ENCODE measurements at regions not wholly inside any gene's neighbourhood (a gene's known extent, or its start where the extent isn't known, plus 50 kb on each side); places are given as distances from the start of the nearest gene placed in this dataset.

GRCh38 chr18:8537400-8537799 lies 71.8 kb upstream of the RAB12 start:
- ChIA-PET POLR2A (no interaction called here), CTCF (no interaction called here)
- no peak for TF ChIP-seq POLR2AphosphoS5 (IDR thresholded peaks at IDR 0.05; ENCODE audit: low read depth, low read length)
- no peak for TF ChIP-seq TCF7L2 (IDR thresholded peaks at IDR 0.05; ENCODE audit: low read depth, low read length)
- no peak for TF ChIP-seq SIN3A (IDR thresholded peaks at IDR 0.05; ENCODE audit: borderline replicate concordance, insufficient read depth, low read depth, low read length)
- no peak for TF ChIP-seq CTCF (IDR thresholded peaks at IDR 0.05)
- no peak for TF ChIP-seq REST (IDR thresholded peaks at IDR 0.05; ENCODE audit: insufficient read depth in 1 of 2, low read depth in 2 of 2, low read length in 1 of 2)
- BruUV-seq (replicated peaks) = no TSS peak
- Histone ChIP-seq H3K4me3 (ENCODE audit: low read depth in 2 of 2, low read length in 2 of 2) (no peak overlapping the region), H3K4me1 (ENCODE audit: control insufficient read depth, insufficient read depth, low read length) (no peaks in the 10 kb centered on the region), H3K9me3 (ENCODE audit: control insufficient read depth, insufficient read depth, low read depth, low read length) (no peaks in the 10 kb centered on the region), H3K27ac (ENCODE audit: low read length) (no peak overlapping the region), H3K27me3 (ENCODE audit: control insufficient read depth, insufficient read depth, low read length) (no peaks in the 10 kb centered on the region; the same call in 1 of the 2 replicates), H3K36me3 (ENCODE audit: control insufficient read depth, insufficient read depth, low read length) (no peaks in the 10 kb centered on the region)
- in situ Hi-C loops (cut with HindIII; ENCODE audit: low pct_unique_long_range_greater_than_20kb, low sequenced_read_pairs) = no loop called here
- intact Hi-C loops (cut with micrococcal nuclease; ENCODE audit: unreplicated experiment) = no loop called here
- DNase-seq (ENCODE audit: low read depth, low spot score) = no peak
- ATAC-seq = no peak

GRCh38 chr18:8538935-8539334 lies 70.3 kb upstream of the RAB12 start:
- in situ Hi-C loops (cut with HindIII; ENCODE audit: low pct_unique_long_range_greater_than_20kb, low sequenced_read_pairs) = no loop called here
- intact Hi-C loops (cut with micrococcal nuclease; ENCODE audit: unreplicated experiment) = no loop called here
- no TSS peak for BruUV-seq (replicated peaks)
- Histone ChIP-seq H3K4me3 (ENCODE audit: low read depth in 2 of 2, low read length in 2 of 2) (no peak overlapping the region), H3K9me3 (ENCODE audit: control insufficient read depth, insufficient read depth, low read depth, low read length) (no peaks in the 10 kb centered on the region), H3K27me3 (ENCODE audit: control insufficient read depth, insufficient read depth, low read length) (no peaks in the 10 kb centered on the region; the same call in 1 of the 2 replicates), H3K4me1 (ENCODE audit: control insufficient read depth, insufficient read depth, low read length) (no peaks in the 10 kb centered on the region), H3K27ac (ENCODE audit: low read length) (no peak overlapping the region), H3K36me3 (ENCODE audit: control insufficient read depth, insufficient read depth, low read length) (no peaks in the 10 kb centered on the region)
- no peak for TF ChIP-seq TCF7L2 (IDR thresholded peaks at IDR 0.05; ENCODE audit: low read depth, low read length)
- no peak for TF ChIP-seq SIN3A (IDR thresholded peaks at IDR 0.05; ENCODE audit: borderline replicate concordance, insufficient read depth, low read depth, low read length)
- no peak for TF ChIP-seq CTCF (IDR thresholded peaks at IDR 0.05)
- no peak for TF ChIP-seq POLR2AphosphoS5 (IDR thresholded peaks at IDR 0.05; ENCODE audit: low read depth, low read length)
- no peak for TF ChIP-seq REST (IDR thresholded peaks at IDR 0.05; ENCODE audit: insufficient read depth in 1 of 2, low read depth in 2 of 2, low read length in 1 of 2)
- ChIA-PET POLR2A (no interaction called here), CTCF (no interaction called here)
- ATAC-seq (no peak), DNase-seq (ENCODE audit: low read depth, low spot score) (no peak)
